ENCODE measurements at regions not wholly inside any gene's neighbourhood (a gene's known extent, or its start where the extent isn't known, plus 50 kb on each side); places are given as distances from the start of the nearest gene placed in this dataset.

DNA sequence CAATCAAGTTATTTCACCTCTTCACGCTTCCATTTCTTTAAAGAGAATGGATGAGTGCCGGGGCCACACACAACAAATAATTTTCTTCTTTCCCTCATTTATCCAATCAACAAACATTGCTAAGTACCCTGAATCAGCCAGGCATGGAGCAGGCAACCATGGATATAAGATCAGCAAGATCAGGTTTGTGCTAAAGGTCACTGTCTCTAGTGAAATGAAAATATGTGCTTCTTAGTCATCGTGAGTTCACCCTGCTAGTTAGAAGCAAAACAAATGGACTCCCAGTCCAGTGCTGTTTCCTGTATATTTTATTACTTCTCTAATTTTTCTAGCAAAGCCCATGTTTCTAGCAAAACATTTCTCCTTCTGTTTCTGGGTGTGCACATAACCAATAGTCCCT lies 629.2 kb downstream of the BNC2 start:
- no peaks in the 10 kb centered on the region for H4K20me1 ChIP-seq (ENCODE audit: control insufficient read depth, extremely low read depth, insufficient read depth, low read length)
- H3K4me2 ChIP-seq (ENCODE audit: control insufficient read depth, extremely low read depth, insufficient read depth, low read depth, low read length) = no peak overlapping the region
- no peaks in the 10 kb centered on the region for H3K27me3 ChIP-seq (ENCODE audit: control insufficient read depth, extremely low read depth, insufficient read depth, low read length)
- TF ChIP-seq EZH2 (IDR thresholded peaks at IDR 0.05; ENCODE audit: low read length) = no peak
- TF ChIP-seq, protein P1, sequence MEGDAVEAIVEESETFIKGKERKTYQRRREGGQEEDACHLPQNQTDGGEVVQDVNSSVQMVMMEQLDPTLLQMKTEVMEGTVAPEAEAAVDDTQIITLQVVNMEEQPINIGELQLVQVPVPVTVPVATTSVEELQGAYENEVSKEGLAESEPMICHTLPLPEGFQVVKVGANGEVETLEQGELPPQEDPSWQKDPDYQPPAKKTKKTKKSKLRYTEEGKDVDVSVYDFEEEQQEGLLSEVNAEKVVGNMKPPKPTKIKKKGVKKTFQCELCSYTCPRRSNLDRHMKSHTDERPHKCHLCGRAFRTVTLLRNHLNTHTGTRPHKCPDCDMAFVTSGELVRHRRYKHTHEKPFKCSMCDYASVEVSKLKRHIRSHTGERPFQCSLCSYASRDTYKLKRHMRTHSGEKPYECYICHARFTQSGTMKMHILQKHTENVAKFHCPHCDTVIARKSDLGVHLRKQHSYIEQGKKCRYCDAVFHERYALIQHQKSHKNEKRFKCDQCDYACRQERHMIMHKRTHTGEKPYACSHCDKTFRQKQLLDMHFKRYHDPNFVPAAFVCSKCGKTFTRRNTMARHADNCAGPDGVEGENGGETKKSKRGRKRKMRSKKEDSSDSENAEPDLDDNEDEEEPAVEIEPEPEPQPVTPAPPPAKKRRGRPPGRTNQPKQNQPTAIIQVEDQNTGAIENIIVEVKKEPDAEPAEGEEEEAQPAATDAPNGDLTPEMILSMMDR (optimal IDR thresholded peaks at IDR 0.05 in 1 of 3, IDR thresholded peaks at IDR 0.05 in 1 of 3, conservative IDR thresholded peaks at IDR 0.05 in 1 of 3; ENCODE audit: extremely low read depth in 1 of 3, insufficient read depth in 2 of 3, low read length in 3 of 3) = no peak
- no peak overlapping the region for H3K9ac ChIP-seq (ENCODE audit: control insufficient read depth, extremely low read depth, insufficient read depth, low read length)
- H3K27ac ChIP-seq (ENCODE audit: control insufficient read depth, insufficient read depth, low read length) = no peak overlapping the region
- FAIRE-seq = no peak
- dilution Hi-C loops (cut with MboI; ENCODE audit: extremely low pct_ligation_motif_present, low sequenced_read_pairs) = loop anchor here (25.0 kb wide), 1 partner anchor 396 kb away; no protein-coding TSS in a partner anchor
- H3K4me3 ChIP-seq (ENCODE audit: control insufficient read depth in 2 of 3, extremely low read depth in 1 of 3, insufficient read depth in 2 of 3, low read depth in 1 of 3, low read length in 3 of 3) = no peak overlapping the region
- no peak overlapping the region for H2AFZ ChIP-seq (ENCODE audit: control insufficient read depth, low read length)
- no peaks in the 10 kb centered on the region for H3K9me3 ChIP-seq (ENCODE audit: control insufficient read depth, low read depth, low read length)
- H3K4me1 ChIP-seq (ENCODE audit: control insufficient read depth, extremely low read depth, insufficient read depth, low read length) = no peaks in the 10 kb centered on the region
- H3K79me2 ChIP-seq (ENCODE audit: control insufficient read depth, insufficient read depth, low read length) = no peaks in the 10 kb centered on the region
- no peaks in the 10 kb centered on the region for H3K9me1 ChIP-seq (ENCODE audit: control insufficient read depth, extremely low read depth, insufficient read depth, low read length)
- no peaks in the 10 kb centered on the region for H3K36me3 ChIP-seq (ENCODE audit: control insufficient read depth in 2 of 2, extremely low read depth in 1 of 2, insufficient read depth in 2 of 2, low read length in 2 of 2)
- no peak for DNase-seq (ENCODE audit: low read depth, low spot score)

DNA sequence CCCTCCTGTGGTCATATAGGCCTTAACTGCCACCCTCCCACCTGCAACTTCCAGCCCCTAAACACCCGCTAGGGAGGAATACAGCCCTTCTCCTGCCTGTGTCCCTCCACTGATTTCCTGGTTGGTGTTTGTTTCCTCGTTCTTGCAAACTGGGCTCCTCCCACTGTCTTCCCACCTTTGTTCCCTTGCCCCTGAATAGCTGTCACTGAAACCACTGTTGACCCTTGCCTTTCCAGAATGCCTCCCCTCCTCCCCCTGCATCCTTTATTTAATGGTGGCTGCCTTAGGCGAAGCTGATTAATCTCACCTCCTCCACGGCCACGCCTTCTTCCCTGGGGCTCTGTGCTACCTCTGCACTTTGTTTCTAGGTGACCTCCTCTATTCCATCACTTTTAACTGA lies 626.7 kb downstream of the BNC2 start:
- Histone ChIP-seq H3K79me2 (ENCODE audit: control insufficient read depth, insufficient read depth, low read length) (no peaks in the 10 kb centered on the region), H3K9me3 (ENCODE audit: control insufficient read depth, low read depth, low read length) (no peaks in the 10 kb centered on the region), H3K4me2 (ENCODE audit: control insufficient read depth, extremely low read depth, insufficient read depth, low read depth, low read length) (no peak overlapping the region), H3K9me1 (ENCODE audit: control insufficient read depth, extremely low read depth, insufficient read depth, low read length) (no peaks in the 10 kb centered on the region), H3K9ac (ENCODE audit: control insufficient read depth, extremely low read depth, insufficient read depth, low read length) (no peak overlapping the region), H3K27ac (ENCODE audit: control insufficient read depth, insufficient read depth, low read length) (no peak overlapping the region), H2AFZ (ENCODE audit: control insufficient read depth, low read length) (no peak overlapping the region), H4K20me1 (ENCODE audit: control insufficient read depth, extremely low read depth, insufficient read depth, low read length) (no peaks in the 10 kb centered on the region), H3K4me1 (ENCODE audit: control insufficient read depth, extremely low read depth, insufficient read depth, low read length) (peaks cover 9% of the 10 kb centered on the region), H3K36me3 (ENCODE audit: control insufficient read depth in 2 of 2, extremely low read depth in 1 of 2, insufficient read depth in 2 of 2, low read length in 2 of 2) (no peaks in the 10 kb centered on the region), H3K27me3 (ENCODE audit: control insufficient read depth, extremely low read depth, insufficient read depth, low read length) (no peaks in the 10 kb centered on the region), H3K4me3 (ENCODE audit: control insufficient read depth in 2 of 3, extremely low read depth in 1 of 3, insufficient read depth in 2 of 3, low read depth in 1 of 3, low read length in 3 of 3) (no peak overlapping the region)
- DNase-seq (ENCODE audit: low read depth, low spot score) = no peak
- TF ChIP-seq, protein P1 (optimal IDR thresholded peaks at IDR 0.05 in 1 of 3, IDR thresholded peaks at IDR 0.05 in 1 of 3, conservative IDR thresholded peaks at IDR 0.05 in 1 of 3; ENCODE audit: extremely low read depth in 1 of 3, insufficient read depth in 2 of 3, low read length in 3 of 3) = no peak
- no peak for TF ChIP-seq EZH2 (IDR thresholded peaks at IDR 0.05; ENCODE audit: low read length)
- dilution Hi-C loops (cut with MboI; ENCODE audit: extremely low pct_ligation_motif_present, low sequenced_read_pairs) = loop anchor here (25.0 kb wide), 1 partner anchor 394 kb away; no protein-coding TSS in a partner anchor
- FAIRE-seq = no peak
